ENCODE measurements at regions not wholly inside any gene's neighbourhood (a gene's known extent, or its start where the extent isn't known, plus 50 kb on each side); places are given as distances from the start of the nearest gene placed in this dataset.

DNA sequence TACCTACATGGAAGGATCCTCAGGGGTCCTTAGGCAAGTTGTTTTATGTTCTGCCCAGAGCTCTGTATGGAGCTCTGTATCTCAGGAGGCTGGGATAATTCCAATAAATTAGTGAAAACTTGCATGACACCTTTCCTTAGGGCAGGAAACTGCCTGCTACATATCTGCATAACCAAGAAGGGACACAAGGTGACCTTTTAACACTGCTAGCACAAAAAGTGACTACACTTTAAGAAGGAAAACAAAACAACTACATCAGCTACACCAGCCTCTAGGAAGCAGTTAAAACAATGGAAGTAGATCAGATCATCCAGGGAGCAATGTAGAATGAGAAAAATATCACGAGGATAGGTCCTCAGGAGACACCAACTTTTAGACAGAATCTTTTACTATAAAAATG, 93.9 kb downstream of the TNFSF18 start:
- no peak overlapping the region for H2AFZ ChIP-seq (ENCODE audit: low read depth, low read length)
- H3F3A ChIP-seq (ENCODE audit: insufficient read depth, low read length, poor library complexity, severe bottlenecking): no peaks in the 10 kb centered on the region
- no peaks in the 10 kb centered on the region for H3K9me2 ChIP-seq (ENCODE audit: insufficient read depth, low read length)
- no peak overlapping the region for H3K27ac ChIP-seq (ENCODE audit: low read length)
- TF ChIP-seq, protein P1, sequence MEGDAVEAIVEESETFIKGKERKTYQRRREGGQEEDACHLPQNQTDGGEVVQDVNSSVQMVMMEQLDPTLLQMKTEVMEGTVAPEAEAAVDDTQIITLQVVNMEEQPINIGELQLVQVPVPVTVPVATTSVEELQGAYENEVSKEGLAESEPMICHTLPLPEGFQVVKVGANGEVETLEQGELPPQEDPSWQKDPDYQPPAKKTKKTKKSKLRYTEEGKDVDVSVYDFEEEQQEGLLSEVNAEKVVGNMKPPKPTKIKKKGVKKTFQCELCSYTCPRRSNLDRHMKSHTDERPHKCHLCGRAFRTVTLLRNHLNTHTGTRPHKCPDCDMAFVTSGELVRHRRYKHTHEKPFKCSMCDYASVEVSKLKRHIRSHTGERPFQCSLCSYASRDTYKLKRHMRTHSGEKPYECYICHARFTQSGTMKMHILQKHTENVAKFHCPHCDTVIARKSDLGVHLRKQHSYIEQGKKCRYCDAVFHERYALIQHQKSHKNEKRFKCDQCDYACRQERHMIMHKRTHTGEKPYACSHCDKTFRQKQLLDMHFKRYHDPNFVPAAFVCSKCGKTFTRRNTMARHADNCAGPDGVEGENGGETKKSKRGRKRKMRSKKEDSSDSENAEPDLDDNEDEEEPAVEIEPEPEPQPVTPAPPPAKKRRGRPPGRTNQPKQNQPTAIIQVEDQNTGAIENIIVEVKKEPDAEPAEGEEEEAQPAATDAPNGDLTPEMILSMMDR (IDR thresholded peaks at IDR 0.05; ENCODE audit: poor library complexity, severe bottlenecking): no peak
- TF ChIP-seq, protein P2, sequence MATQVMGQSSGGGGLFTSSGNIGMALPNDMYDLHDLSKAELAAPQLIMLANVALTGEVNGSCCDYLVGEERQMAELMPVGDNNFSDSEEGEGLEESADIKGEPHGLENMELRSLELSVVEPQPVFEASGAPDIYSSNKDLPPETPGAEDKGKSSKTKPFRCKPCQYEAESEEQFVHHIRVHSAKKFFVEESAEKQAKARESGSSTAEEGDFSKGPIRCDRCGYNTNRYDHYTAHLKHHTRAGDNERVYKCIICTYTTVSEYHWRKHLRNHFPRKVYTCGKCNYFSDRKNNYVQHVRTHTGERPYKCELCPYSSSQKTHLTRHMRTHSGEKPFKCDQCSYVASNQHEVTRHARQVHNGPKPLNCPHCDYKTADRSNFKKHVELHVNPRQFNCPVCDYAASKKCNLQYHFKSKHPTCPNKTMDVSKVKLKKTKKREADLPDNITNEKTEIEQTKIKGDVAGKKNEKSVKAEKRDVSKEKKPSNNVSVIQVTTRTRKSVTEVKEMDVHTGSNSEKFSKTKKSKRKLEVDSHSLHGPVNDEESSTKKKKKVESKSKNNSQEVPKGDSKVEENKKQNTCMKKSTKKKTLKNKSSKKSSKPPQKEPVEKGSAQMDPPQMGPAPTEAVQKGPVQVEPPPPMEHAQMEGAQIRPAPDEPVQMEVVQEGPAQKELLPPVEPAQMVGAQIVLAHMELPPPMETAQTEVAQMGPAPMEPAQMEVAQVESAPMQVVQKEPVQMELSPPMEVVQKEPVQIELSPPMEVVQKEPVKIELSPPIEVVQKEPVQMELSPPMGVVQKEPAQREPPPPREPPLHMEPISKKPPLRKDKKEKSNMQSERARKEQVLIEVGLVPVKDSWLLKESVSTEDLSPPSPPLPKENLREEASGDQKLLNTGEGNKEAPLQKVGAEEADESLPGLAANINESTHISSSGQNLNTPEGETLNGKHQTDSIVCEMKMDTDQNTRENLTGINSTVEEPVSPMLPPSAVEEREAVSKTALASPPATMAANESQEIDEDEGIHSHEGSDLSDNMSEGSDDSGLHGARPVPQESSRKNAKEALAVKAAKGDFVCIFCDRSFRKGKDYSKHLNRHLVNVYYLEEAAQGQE (IDR thresholded peaks at IDR 0.05; ENCODE audit: borderline replicate concordance): no peak
- TF ChIP-seq SMC3 (conservative IDR thresholded peaks at IDR 0.05; ENCODE audit: poor library complexity) (no peak), EZH2 (IDR thresholded peaks at IDR 0.05; ENCODE audit: borderline replicate concordance, insufficient read depth, low read length, poor library complexity, severe bottlenecking) (no peak), TAF1 (IDR thresholded peaks at IDR 0.05; ENCODE audit: low read depth) (no peak), POLR2AphosphoS5 (IDR thresholded peaks at IDR 0.05) (no peak), RAD21 (conservative IDR thresholded peaks at IDR 0.05) (no peak), MXI1 (conservative IDR thresholded peaks at IDR 0.05; ENCODE audit: poor library complexity, severe bottlenecking) (no peak), EP300 (conservative IDR thresholded peaks at IDR 0.05; ENCODE audit: poor library complexity, severe bottlenecking) (no peak)
- H4K20me1 ChIP-seq (ENCODE audit: insufficient read depth): no peaks in the 10 kb centered on the region
- H3K79me2 ChIP-seq (replicated peaks; ENCODE audit: insufficient read depth, low read length): no peaks in the 10 kb centered on the region
- H3K36me3 ChIP-seq (ENCODE audit: insufficient read depth, low read length): no peaks in the 10 kb centered on the region
- H3K9ac ChIP-seq (ENCODE audit: low read length): no peak overlapping the region
- no peaks in the 10 kb centered on the region for H3K27me3 ChIP-seq (ENCODE audit: insufficient read depth, low read depth, low read length)
- H3K9me3 ChIP-seq (ENCODE audit: low read length): no peaks in the 10 kb centered on the region
- H3K4me3 ChIP-seq (ENCODE audit: low read length): no peak overlapping the region
- H3K4me2 ChIP-seq (ENCODE audit: low read length): no peak overlapping the region

DNA sequence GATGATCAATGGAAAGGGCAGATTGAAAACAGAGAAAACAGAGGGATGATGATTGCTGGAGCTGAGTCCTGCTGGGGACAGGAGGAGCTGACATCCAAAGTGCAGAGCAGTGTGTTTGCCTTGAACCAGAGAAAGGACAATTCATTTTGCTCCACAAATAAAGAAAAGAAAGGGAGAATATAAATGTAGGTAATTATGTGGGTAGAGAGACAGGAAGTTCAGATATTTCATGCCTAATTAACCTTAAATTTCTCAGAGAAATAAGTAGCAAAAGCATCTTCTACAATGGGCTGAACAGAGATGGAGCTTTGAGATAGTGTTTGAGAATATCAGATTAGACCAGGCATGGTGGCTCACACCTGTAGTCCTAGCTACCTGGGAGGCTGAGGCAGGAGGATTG, 93.2 kb downstream of the TNFSF18 start:
- no peak overlapping the region for H3K9ac ChIP-seq (ENCODE audit: low read length)
- no peaks in the 10 kb centered on the region for H3K9me3 ChIP-seq (ENCODE audit: low read length)
- H2AFZ ChIP-seq (ENCODE audit: low read depth, low read length): no peak overlapping the region
- no peaks in the 10 kb centered on the region for H4K20me1 ChIP-seq (ENCODE audit: insufficient read depth)
- no peaks in the 10 kb centered on the region for H3F3A ChIP-seq (ENCODE audit: insufficient read depth, low read length, poor library complexity, severe bottlenecking)
- H3K36me3 ChIP-seq (ENCODE audit: insufficient read depth, low read length): no peaks in the 10 kb centered on the region
- H3K9me2 ChIP-seq (ENCODE audit: insufficient read depth, low read length): no peaks in the 10 kb centered on the region
- no peaks in the 10 kb centered on the region for H3K79me2 ChIP-seq (replicated peaks; ENCODE audit: insufficient read depth, low read length)
- no peaks in the 10 kb centered on the region for H3K27me3 ChIP-seq (ENCODE audit: insufficient read depth, low read depth, low read length)
- no peak overlapping the region for H3K4me3 ChIP-seq (ENCODE audit: low read length)
- no peak overlapping the region for H3K27ac ChIP-seq (ENCODE audit: low read length)
- H3K4me2 ChIP-seq (ENCODE audit: low read length): no peak overlapping the region
- TF ChIP-seq, protein P1 (IDR thresholded peaks at IDR 0.05; ENCODE audit: poor library complexity, severe bottlenecking): no peak
- no peak for TF ChIP-seq EP300 (conservative IDR thresholded peaks at IDR 0.05; ENCODE audit: poor library complexity, severe bottlenecking)
- TF ChIP-seq MXI1 (conservative IDR thresholded peaks at IDR 0.05; ENCODE audit: poor library complexity, severe bottlenecking): no peak
- TF ChIP-seq POLR2AphosphoS5 (IDR thresholded peaks at IDR 0.05): no peak
- no peak for TF ChIP-seq EZH2 (IDR thresholded peaks at IDR 0.05; ENCODE audit: borderline replicate concordance, insufficient read depth, low read length, poor library complexity, severe bottlenecking)
- no peak for TF ChIP-seq SMC3 (conservative IDR thresholded peaks at IDR 0.05; ENCODE audit: poor library complexity)
- TF ChIP-seq, protein P2 (IDR thresholded peaks at IDR 0.05; ENCODE audit: borderline replicate concordance): no peak
- TF ChIP-seq RAD21 (conservative IDR thresholded peaks at IDR 0.05): no peak
- TF ChIP-seq TAF1 (IDR thresholded peaks at IDR 0.05; ENCODE audit: low read depth): no peak

Data from neural cell (in vitro differentiated cells).